IMR-90 (cell line): ENCODE measurements at regions not wholly inside any gene's neighbourhood (a gene's known extent, or its start where the extent isn't known, plus 50 kb on each side); places are given as distances from the start of the nearest gene placed in this dataset.

Experiments
- ATAC-seq: fragments of 200-7000 bp; cut with Tn5 transposase; 2 replicates; pipeline ENCODE4 v1.9.1; 2020; ENCODE audit warnings: low read depth, mild to moderate bottlenecking, moderate library complexity
- BruUV-seq: library from RNA; stranded (reverse); fragments of 400-500 nt; replicated peaks from 2 replicates; lab custom pipeline; 2021; lab: Mats Ljungman, UMichigan
- CTCF ChIA-PET: fragments of 300-600 bp; formaldehyde crosslinking; extraction: SDS; loops from one replicate; lab custom pipeline; 2021; ENCODE audit warnings: antibody characterized with exemption; lab: Yijun Ruan, JAX
- POLR2A ChIA-PET: fragments of 300-600 bp; sonication (Branson Sonifier 250); formaldehyde crosslinking; loops from one replicate; lab custom pipeline; 2022; ENCODE audit warnings: antibody characterized with exemption; ENCODE audit not compliant: unreplicated experiment; lab: Charles Lee
- DNase-seq: peaks from one replicate; pipeline ENCODE4 v3.0.0; 2013
- H2AFZ ChIP-seq: replicated peaks from 2 replicates; pipeline ENCODE3; 2013; ENCODE audit warnings: low read length, mild to moderate bottlenecking; ENCODE audit not compliant: poor library complexity
- H2AK5ac ChIP-seq: 2 replicates; pipeline ENCODE4 v1.6.1; 2013; ENCODE audit warnings: low read depth, low read length, inconsistent platforms
- H2AK9ac ChIP-seq: replicated peaks from 2 replicates; pipeline ENCODE3; 2013; ENCODE audit warnings: mild to moderate bottlenecking, low read depth, low read length, moderate library complexity; ENCODE audit not compliant: poor library complexity
- H2BK120ac ChIP-seq: 2 replicates; pipeline ENCODE4 v1.6.1; 2013; ENCODE audit warnings: low read depth, low read length, inconsistent platforms
- H2BK15ac ChIP-seq: 3 replicates; pipeline ENCODE4 v1.6.1; 2013; ENCODE audit warnings: low read depth, low read length, inconsistent platforms
- H2BK20ac ChIP-seq: 2 replicates; pipeline ENCODE4 v1.6.1; 2013; ENCODE audit warnings: low read depth, mild to moderate bottlenecking, inconsistent platforms, low read length, moderate library complexity
- H2BK5ac ChIP-seq: 2 replicates; pipeline ENCODE4 v1.6.1; 2013; ENCODE audit warnings: mild to moderate bottlenecking, low read depth, low read length, inconsistent platforms; ENCODE audit not compliant: poor library complexity, severe bottlenecking
- H3K14ac ChIP-seq: replicated peaks from 2 replicates; pipeline ENCODE4 v1.6.1; 2013; ENCODE audit warnings: low read depth, low read length, inconsistent platforms
- H3K18ac ChIP-seq: 2 replicates; pipeline ENCODE4 v1.6.1; 2013; ENCODE audit warnings: low read depth, low read length, control low read depth
- H3K23ac ChIP-seq: 2 replicates; pipeline ENCODE4 v1.6.1; 2013; ENCODE audit warnings: low read depth, low read length, inconsistent platforms
- H3K27ac ChIP-seq: 2 replicates; pipeline ENCODE4 v1.5.1; 2013; ENCODE audit warnings: mild to moderate bottlenecking, control low read depth, low read length; ENCODE audit not compliant: insufficient read depth
- H3K27me3 ChIP-seq: 2 replicates; pipeline ENCODE4 v1.6.1; 2013; ENCODE audit warnings: low read length; ENCODE audit not compliant: control insufficient read depth, insufficient read depth
- H3K36me3 ChIP-seq: 2 replicates; pipeline ENCODE4 v1.6.1; 2013; ENCODE audit warnings: low read length, mixed read lengths; ENCODE audit not compliant: control insufficient read depth, insufficient read depth
- H3K4ac ChIP-seq: 2 replicates; pipeline ENCODE4 v1.6.1; 2013; ENCODE audit warnings: low read depth, low read length, inconsistent platforms
- H3K4me1 ChIP-seq: 2 replicates; pipeline ENCODE4 v1.6.1; 2013; ENCODE audit warnings: low read length, mixed read lengths; ENCODE audit not compliant: control insufficient read depth, insufficient read depth
- H3K4me2 ChIP-seq: 2 replicates; pipeline ENCODE4 v1.6.1; 2013; ENCODE audit warnings: low read depth, mild to moderate bottlenecking, control low read depth, low read length, moderate library complexity
- H3K4me3 ChIP-seq: 2 replicates; pipeline ENCODE4 v1.5.1; 2013; ENCODE audit warnings: low read depth, mild to moderate bottlenecking, control low read depth, low read length, moderate library complexity; ENCODE audit not compliant: insufficient read depth
- H3K56ac ChIP-seq: 2 replicates; pipeline ENCODE4 v1.6.1; 2013; ENCODE audit warnings: low read length, inconsistent platforms; ENCODE audit not compliant: insufficient read depth; ENCODE audit errors: extremely low read depth
- H3K79me1 ChIP-seq, 2 experiments: 2 replicates each; pipeline ENCODE4 v1.6.1; 2013; ENCODE audit warnings: low read length in 2 of 2, inconsistent platforms in 1 of 2, low read depth in 1 of 2
- H3K9ac ChIP-seq: 2 replicates; pipeline ENCODE4 v1.6.1; 2013; ENCODE audit warnings: low read depth, low read length, control low read depth
- H3K9me1 ChIP-seq: 2 replicates; pipeline ENCODE4 v1.6.1; 2013; ENCODE audit warnings: low read length, inconsistent platforms; ENCODE audit not compliant: insufficient read depth
- H3K9me3 ChIP-seq: 2 replicates; pipeline ENCODE4 v1.6.1; 2013; ENCODE audit warnings: low read length; ENCODE audit not compliant: control insufficient read depth, insufficient read depth
- H4K20me1 ChIP-seq: 2 replicates; pipeline ENCODE4 v1.6.1; 2013; ENCODE audit warnings: low read length, inconsistent platforms; ENCODE audit not compliant: insufficient read depth
- H4K5ac ChIP-seq: 2 replicates; pipeline ENCODE4 v1.6.1; 2013; ENCODE audit warnings: mild to moderate bottlenecking, low read depth, low read length, control low read depth
- H4K8ac ChIP-seq, 2 experiments: 2 replicates each; pipeline ENCODE4 v1.6.1; 2013; ENCODE audit warnings: low read depth in 2 of 2, low read length in 2 of 2, control low read depth in 1 of 2, inconsistent platforms in 1 of 2
- H4K91ac ChIP-seq: 2 replicates; pipeline ENCODE4 v1.6.1; 2013; ENCODE audit warnings: low read depth, low read length, inconsistent platforms; ENCODE audit not compliant: insufficient read depth
- BHLHE40 ChIP-seq: fragments of 150-350 bp; IDR thresholded peaks from 2 replicates; pipeline ENCODE4 v1.6.1; 2016; ENCODE audit warnings: mild to moderate bottlenecking, low read depth, low read length
- CEBPB ChIP-seq: IDR thresholded peaks from 2 replicates; pipeline ENCODE4 v1.6.1; 2012; ENCODE audit warnings: low read depth, low read length, improper control_type of control experiment
- CTCF ChIP-seq: conservative IDR thresholded peaks from 2 replicates; pipeline ENCODE4 v1.5.1; 2012; ENCODE audit warnings: mild to moderate bottlenecking, low read depth, low read length, improper control_type of control experiment
- MAFK ChIP-seq: IDR thresholded peaks from 2 replicates; pipeline ENCODE4 v1.6.1; 2012; ENCODE audit warnings: low read depth, low read length, improper control_type of control experiment
- RCOR1 ChIP-seq: IDR thresholded peaks from 2 replicates; pipeline ENCODE4 v1.6.1; 2012; ENCODE audit warnings: mild to moderate bottlenecking, low read length, improper control_type of control experiment; ENCODE audit not compliant: insufficient replicate concordance
- RFX5 ChIP-seq: IDR thresholded peaks from 2 replicates; pipeline ENCODE4 v1.8.0; 2012; ENCODE audit warnings: low read depth, mild to moderate bottlenecking, low read length, moderate library complexity
- SMC3 ChIP-seq: fragments of 150-350 bp; IDR thresholded peaks from 2 replicates; pipeline ENCODE4 v1.6.1; 2016; ENCODE audit warnings: low read depth, mild to moderate bottlenecking, antibody characterized with exemption, low read length, moderate library complexity
- USF2 ChIP-seq: fragments of 150-350 bp; IDR thresholded peaks from 2 replicates; pipeline ENCODE4 v1.6.1; 2017; ENCODE audit warnings: mild to moderate bottlenecking, antibody characterized with exemption, low read length, low read depth
- WGBS, 2 experiments: methylation state at CpG; one replicate each; pipeline versions ENCODE4 v1.1.5 to v1.1.7; 2013; ENCODE audit warnings: missing lambda C conversion rate in 2 of 2; ENCODE audit not compliant: insufficient read length in 1 of 2; ENCODE audit errors: extremely low coverage in 2 of 2; 5-methylcytosine and 5-hydroxymethylcytosine counted together
- dilution Hi-C: fragments of 300-500 bp; cut with HindIII; formaldehyde crosslinking; loops from one replicate; pipeline ENCODE4 v1.14.3; 2018; ENCODE audit warnings: low sequenced_read_pairs; ENCODE audit not compliant: unreplicated experiment
- in situ Hi-C: fragments of 300-500 bp; cut with MboI; formaldehyde crosslinking; loops from 3 replicates; pipeline ENCODE4 v1.14.3; 2019; ENCODE audit warnings: low sequenced_read_pairs, inconsistent platforms, mixed read lengths
- intact Hi-C: fragments of 100-400 bp; cut with micrococcal nuclease; formaldehyde crosslinking; loops from 2 replicates; pipeline ENCODE4 v1.10.0; 2022

DNA sequence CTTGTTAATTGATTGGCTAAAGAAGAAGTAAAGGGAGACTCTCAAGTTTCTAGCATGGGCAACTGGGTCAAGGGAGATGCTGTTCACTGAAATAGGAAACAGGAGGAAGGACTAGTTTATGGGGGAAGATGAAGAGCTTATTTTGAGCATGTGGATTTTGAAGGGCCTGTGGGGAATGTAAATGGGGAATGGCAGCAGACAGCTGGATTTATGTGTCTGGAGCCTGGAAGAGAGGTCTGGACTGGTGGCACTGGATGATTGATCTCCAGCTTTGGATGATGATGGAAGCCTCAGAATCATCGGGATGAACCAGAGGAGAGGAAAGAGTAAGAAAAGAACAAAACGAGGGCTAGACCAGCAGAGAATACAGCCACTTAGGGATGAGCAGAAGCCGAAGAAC, 54.9 kb upstream of the ENAH start:
- Histone ChIP-seq H3K9me3 (no peaks in the 10 kb centered on the region), H2BK20ac (no peak overlapping the region), H3K18ac (no peak overlapping the region), H3K23ac (no peak overlapping the region), H3K4me3 (no peak overlapping the region), H2AK9ac (no peak overlapping the region), H3K4me1 (no peaks in the 10 kb centered on the region; the same call in 1 of the 2 replicates), H3K14ac (no peak overlapping the region), H3K27me3 (peaks cover 12% of the 10 kb centered on the region), H3K9ac (no peak overlapping the region), H3K36me3 (no peaks in the 10 kb centered on the region), H4K8ac (no peak overlapping the region), H4K91ac (no peak overlapping the region), H3K56ac (no peak overlapping the region), H4K5ac (no peak overlapping the region), H3K4me2 (no peak overlapping the region), H2AK5ac (no peak overlapping the region), H2BK120ac (no peak overlapping the region), H2AFZ (no peak overlapping the region), H2BK5ac (no peak overlapping the region), H4K20me1 (no peaks in the 10 kb centered on the region), H3K4ac (no peak overlapping the region), H3K27ac (no peak overlapping the region), H3K9me1 (0 out of 2 replicates have a peak, but pooled peaks cover 3% of the 10 kb centered on the region), H2BK15ac (no peak overlapping the region), H3K79me1 (no peaks in the 10 kb centered on the region)
- TF ChIP-seq MAFK, result no peak
- no peak for TF ChIP-seq RCOR1
- no peak for TF ChIP-seq USF2
- TF ChIP-seq RFX5, result no peak
- no peak for TF ChIP-seq BHLHE40
- no peak for TF ChIP-seq CTCF
- TF ChIP-seq CEBPB, result no peak
- TF ChIP-seq SMC3, result no peak
- ChIA-PET CTCF (interaction anchor here (0.7 kb wide), 1 partner anchor 70 kb away, joined by 3 read pairs; the partner anchor contains the start of gene SRP9), POLR2A (no interaction called here)
- WGBS, 2 experiments, result 59% methylated on average over 3 of the region's 3 CpGs; no CpG with 5 or more reads in 1 of the 2 experiments
- dilution Hi-C loops, result no loop called here
- BruUV-seq, result no TSS peak
- in situ Hi-C loops, result no loop called here
- intact Hi-C loops, result no loop called here
- ATAC-seq (no peak), DNase-seq (no peak)
